ENCODE measurements at regions not wholly inside any gene's neighbourhood (a gene's known extent, or its start where the extent isn't known, plus 50 kb on each side); places are given as distances from the start of the nearest gene placed in this dataset.

DNA sequence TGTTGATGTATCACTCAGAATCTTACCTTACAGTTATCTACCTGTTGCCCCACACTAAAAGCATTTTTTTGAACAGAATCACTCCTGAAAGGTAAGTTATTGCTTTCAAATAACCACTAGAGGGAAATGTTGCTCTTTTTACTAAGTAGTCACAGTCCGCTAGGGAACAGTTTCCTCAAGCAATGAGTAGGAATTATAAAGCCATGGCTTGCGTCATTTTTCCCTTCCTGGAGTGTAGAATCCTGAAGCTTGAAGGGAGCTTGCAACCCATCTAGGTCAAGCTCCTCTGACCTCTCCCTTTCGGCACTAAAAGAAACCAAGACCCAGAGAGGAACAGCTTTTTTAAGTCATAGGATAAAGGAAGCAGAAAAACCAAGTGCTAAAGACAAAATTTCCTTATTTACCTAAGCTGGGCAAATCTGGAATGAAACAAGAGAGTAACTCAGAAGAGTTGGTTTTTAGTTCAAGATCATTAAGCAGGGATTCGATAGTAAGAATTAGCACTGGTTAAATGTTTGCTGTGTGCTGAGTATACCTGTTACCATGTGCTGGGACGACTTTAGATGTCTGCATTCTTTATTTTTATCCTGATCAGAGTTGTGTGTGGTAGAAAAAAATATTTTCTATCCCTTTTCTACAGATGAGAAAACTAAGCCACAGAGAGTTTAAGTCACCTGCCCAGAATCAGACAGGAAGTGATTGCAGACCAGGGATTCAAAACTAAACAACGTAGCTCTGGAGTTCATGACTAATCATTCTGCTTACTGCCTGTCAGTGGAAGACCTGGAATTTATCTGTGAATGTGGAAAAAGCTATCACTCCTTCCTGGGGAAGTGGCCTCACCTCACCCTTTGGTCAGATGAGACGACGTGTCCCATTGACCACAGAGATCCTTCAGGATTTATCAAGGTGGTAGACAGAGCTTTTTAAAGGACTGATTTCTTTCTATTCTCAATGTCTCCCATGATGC is 631.5 kb downstream of the RAB28 start (continued):
- peak; percentile 44 for TF ChIP-seq ZNF629 (tag by site-specific recombination; IDR thresholded peaks at IDR 0.05)
- no peak for TF ChIP-seq RBAK (tag by site-specific recombination; IDR thresholded peaks at IDR 0.05)
- TF ChIP-seq ZNF423 (tag by site-specific recombination; IDR thresholded peaks at IDR 0.05), result no peak
- peak; percentile 35; the same call in 1 of the 2 replicates for TF ChIP-seq ZBTB48 (tag by site-specific recombination; IDR thresholded peaks at IDR 0.05)
- no peak for TF ChIP-seq ZNF404 (tag by site-specific recombination; IDR thresholded peaks at IDR 0.05)
- TF ChIP-seq SCRT2 (tag by site-specific recombination; IDR thresholded peaks at IDR 0.05), result peak; percentile 93

DNA sequence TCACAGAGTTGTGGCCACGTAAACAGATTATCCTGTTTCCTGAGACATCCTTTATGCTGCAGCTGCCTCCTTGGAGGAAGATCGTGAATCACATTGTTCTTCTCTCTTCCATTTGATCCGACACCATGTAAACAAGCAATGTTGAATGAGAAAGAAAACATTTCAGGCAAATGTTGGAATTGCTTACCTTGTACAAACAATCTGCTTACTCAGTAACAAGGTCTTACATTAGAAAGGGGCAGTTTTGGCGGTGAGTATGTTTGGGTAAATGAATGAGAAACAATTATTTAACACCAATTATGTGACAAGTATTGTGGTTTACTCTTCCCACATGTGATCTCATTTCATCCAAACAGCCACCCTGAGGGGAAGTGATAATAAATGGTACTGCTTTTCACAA is 637.8 kb downstream of the RAB28 start:
- no peak for TF ChIP-seq HOXA7 (CRISPR knock-in tag; IDR thresholded peaks at IDR 0.05; ENCODE audit: borderline replicate concordance)
- TF ChIP-seq KLF9 (tag by site-specific recombination; IDR thresholded peaks at IDR 0.05; ENCODE audit: low read depth), result no peak
- no peak for TF ChIP-seq ZNF624 (tag by site-specific recombination; IDR thresholded peaks at IDR 0.05)
- no peak for TF ChIP-seq ZNF623 (tag by site-specific recombination; IDR thresholded peaks at IDR 0.05)
- TF ChIP-seq, protein P1, sequence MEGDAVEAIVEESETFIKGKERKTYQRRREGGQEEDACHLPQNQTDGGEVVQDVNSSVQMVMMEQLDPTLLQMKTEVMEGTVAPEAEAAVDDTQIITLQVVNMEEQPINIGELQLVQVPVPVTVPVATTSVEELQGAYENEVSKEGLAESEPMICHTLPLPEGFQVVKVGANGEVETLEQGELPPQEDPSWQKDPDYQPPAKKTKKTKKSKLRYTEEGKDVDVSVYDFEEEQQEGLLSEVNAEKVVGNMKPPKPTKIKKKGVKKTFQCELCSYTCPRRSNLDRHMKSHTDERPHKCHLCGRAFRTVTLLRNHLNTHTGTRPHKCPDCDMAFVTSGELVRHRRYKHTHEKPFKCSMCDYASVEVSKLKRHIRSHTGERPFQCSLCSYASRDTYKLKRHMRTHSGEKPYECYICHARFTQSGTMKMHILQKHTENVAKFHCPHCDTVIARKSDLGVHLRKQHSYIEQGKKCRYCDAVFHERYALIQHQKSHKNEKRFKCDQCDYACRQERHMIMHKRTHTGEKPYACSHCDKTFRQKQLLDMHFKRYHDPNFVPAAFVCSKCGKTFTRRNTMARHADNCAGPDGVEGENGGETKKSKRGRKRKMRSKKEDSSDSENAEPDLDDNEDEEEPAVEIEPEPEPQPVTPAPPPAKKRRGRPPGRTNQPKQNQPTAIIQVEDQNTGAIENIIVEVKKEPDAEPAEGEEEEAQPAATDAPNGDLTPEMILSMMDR (tag by site-specific recombination; IDR thresholded peaks at IDR 0.05), result no peak
- no peak for TF ChIP-seq IKZF3 (tag by site-specific recombination; IDR thresholded peaks at IDR 0.05)
- no peak for TF ChIP-seq ZSCAN23 (tag by site-specific recombination; IDR thresholded peaks at IDR 0.05)
- TF ChIP-seq, protein P2, sequence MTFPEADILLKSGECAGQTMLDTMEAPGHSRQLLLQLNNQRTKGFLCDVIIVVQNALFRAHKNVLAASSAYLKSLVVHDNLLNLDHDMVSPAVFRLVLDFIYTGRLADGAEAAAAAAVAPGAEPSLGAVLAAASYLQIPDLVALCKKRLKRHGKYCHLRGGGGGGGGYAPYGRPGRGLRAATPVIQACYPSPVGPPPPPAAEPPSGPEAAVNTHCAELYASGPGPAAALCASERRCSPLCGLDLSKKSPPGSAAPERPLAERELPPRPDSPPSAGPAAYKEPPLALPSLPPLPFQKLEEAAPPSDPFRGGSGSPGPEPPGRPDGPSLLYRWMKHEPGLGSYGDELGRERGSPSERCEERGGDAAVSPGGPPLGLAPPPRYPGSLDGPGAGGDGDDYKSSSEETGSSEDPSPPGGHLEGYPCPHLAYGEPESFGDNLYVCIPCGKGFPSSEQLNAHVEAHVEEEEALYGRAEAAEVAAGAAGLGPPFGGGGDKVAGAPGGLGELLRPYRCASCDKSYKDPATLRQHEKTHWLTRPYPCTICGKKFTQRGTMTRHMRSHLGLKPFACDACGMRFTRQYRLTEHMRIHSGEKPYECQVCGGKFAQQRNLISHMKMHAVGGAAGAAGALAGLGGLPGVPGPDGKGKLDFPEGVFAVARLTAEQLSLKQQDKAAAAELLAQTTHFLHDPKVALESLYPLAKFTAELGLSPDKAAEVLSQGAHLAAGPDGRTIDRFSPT (tag by site-specific recombination; IDR thresholded peaks at IDR 0.05), result no peak
- no peak for TF ChIP-seq GLI2 (tag by site-specific recombination; IDR thresholded peaks at IDR 0.05; ENCODE audit: borderline replicate concordance, low read depth)
- TF ChIP-seq, protein P3, sequence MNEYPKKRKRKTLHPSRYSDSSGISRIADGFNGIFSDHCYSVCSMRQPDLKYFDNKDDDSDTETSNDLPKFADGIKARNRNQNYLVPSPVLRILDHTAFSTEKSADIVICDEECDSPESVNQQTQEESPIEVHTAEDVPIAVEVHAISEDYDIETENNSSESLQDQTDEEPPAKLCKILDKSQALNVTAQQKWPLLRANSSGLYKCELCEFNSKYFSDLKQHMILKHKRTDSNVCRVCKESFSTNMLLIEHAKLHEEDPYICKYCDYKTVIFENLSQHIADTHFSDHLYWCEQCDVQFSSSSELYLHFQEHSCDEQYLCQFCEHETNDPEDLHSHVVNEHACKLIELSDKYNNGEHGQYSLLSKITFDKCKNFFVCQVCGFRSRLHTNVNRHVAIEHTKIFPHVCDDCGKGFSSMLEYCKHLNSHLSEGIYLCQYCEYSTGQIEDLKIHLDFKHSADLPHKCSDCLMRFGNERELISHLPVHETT (tag by site-specific recombination; IDR thresholded peaks at IDR 0.05), result no peak
- TF ChIP-seq, protein P4, sequence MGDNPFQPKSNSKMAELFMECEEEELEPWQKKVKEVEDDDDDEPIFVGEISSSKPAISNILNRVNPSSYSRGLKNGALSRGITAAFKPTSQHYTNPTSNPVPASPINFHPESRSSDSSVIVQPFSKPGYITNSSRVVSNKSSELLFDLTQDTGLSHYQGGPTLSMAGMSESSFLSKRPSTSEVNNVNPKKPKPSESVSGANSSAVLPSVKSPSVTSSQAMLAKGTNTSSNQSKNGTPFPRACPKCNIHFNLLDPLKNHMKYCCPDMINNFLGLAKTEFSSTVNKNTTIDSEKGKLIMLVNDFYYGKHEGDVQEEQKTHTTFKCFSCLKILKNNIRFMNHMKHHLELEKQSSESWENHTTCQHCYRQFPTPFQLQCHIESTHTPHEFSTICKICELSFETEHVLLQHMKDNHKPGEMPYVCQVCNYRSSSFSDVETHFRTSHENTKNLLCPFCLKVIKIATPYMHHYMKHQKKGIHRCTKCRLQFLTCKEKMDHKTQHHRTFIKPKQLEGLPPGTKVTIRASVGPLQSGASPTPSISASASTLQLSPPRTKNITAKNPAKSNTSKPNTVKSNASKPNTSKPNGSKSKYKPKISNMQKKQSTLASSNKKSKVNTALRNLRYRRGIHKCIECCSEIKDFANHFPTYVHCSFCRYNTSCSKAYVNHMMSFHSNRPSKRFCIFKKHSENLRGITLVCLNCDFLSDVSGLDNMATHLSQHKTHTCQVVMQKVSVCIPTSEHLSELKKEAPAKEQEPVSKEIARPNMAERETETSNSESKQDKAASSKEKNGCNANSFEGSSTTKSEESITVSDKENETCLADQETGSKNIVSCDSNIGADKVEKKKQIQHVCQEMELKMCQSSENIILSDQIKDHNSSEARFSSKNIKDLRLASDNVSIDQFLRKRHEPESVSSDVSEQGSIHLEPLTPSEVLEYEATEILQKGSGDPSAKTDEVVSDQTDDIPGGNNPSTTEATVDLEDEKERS (tag by site-specific recombination; IDR thresholded peaks at IDR 0.05), result no peak
- no peak for TF ChIP-seq ZNF239 (tag by site-specific recombination; IDR thresholded peaks at IDR 0.05)
- no peak for TF ChIP-seq ZNF426 (tag by site-specific recombination; IDR thresholded peaks at IDR 0.05)
- TF ChIP-seq RBAK (tag by site-specific recombination; IDR thresholded peaks at IDR 0.05), result no peak
- TF ChIP-seq, protein P5, sequence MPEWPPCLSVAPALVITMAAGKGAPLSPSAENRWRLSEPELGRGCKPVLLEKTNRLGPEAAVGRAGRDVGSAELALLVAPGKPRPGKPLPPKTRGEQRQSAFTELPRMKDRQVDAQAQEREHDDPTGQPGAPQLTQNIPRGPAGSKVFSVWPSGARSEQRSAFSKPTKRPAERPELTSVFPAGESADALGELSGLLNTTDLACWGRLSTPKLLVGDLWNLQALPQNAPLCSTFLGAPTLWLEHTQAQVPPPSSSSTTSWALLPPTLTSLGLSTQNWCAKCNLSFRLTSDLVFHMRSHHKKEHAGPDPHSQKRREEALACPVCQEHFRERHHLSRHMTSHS (tag by site-specific recombination; IDR thresholded peaks at IDR 0.05), result no peak
- TF ChIP-seq ZBTB20 (tag by site-specific recombination; IDR thresholded peaks at IDR 0.05), result no peak
- no peak for TF ChIP-seq ZNF350 (tag by site-specific recombination; IDR thresholded peaks at IDR 0.05)
- TF ChIP-seq ZNF138 (tag by site-specific recombination; IDR thresholded peaks at IDR 0.05; ENCODE audit: borderline replicate concordance), result no peak
- TF ChIP-seq FEZF1 (tag by site-specific recombination; IDR thresholded peaks at IDR 0.05), result no peak
- H3K4me3 ChIP-seq (ENCODE audit: low read depth, low read length), result no peak overlapping the region
- H3K27ac ChIP-seq (ENCODE audit: extremely low read depth, low read depth, low read length), result no peak overlapping the region
- H3K4me1 ChIP-seq (ENCODE audit: control insufficient read depth, insufficient read depth, low read length), result no peaks in the 10 kb centered on the region
- H3K36me3 ChIP-seq (ENCODE audit: control insufficient read depth in 2 of 2, insufficient read depth in 1 of 2, low read length in 2 of 2), result no peaks in the 10 kb centered on the region
- CTCF ChIA-PET, result no interaction called here
- H3K9me3 ChIP-seq (ENCODE audit: control insufficient read depth, insufficient read depth, low read depth, low read length), result no peaks in the 10 kb centered on the region
- POLR2A ChIA-PET, result no interaction called here
